SH-SY5Y (cell line): ENCODE measurements at regions not wholly inside any gene's neighbourhood (a gene's known extent, or its start where the extent isn't known, plus 50 kb on each side); places are given as distances from the start of the nearest gene placed in this dataset.

Experiments used
- GATA2 ChIP-seq: IDR thresholded peaks from 2 replicates; pipeline ENCODE4 v1.6.1; 2011; ENCODE audit warnings: mild to moderate bottlenecking, low read depth, low read length
- GATA3 ChIP-seq: IDR thresholded peaks from 2 replicates; pipeline ENCODE4 v1.6.1; 2011; ENCODE audit warnings: low read depth, mild to moderate bottlenecking, low read length, moderate library complexity

DNA sequence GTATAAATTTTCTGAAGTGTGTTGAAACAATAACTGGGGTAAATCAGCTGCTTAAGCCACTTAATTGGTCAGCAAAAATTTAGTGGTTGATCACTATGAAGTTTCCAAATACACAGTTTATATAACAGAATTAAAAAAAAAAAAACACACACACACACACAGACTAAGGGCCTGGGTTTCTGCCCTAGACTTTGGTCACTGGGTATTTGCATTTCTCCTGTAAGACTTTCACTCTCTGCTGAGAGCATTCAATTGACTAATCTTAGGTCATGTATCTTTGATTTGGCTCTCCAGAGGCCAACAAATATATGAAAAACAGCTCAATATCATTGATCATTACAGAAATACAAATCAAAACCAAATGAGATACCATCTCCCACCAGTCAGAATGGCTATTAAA lies 214.3 kb downstream of the KCNA4 start:
- TF ChIP-seq GATA2 (no peak), GATA3 (no peak)
